ENCODE measurements at regions not wholly inside any gene's neighbourhood (a gene's known extent, or its start where the extent isn't known, plus 50 kb on each side); places are given as distances from the start of the nearest gene placed in this dataset.

DNA sequence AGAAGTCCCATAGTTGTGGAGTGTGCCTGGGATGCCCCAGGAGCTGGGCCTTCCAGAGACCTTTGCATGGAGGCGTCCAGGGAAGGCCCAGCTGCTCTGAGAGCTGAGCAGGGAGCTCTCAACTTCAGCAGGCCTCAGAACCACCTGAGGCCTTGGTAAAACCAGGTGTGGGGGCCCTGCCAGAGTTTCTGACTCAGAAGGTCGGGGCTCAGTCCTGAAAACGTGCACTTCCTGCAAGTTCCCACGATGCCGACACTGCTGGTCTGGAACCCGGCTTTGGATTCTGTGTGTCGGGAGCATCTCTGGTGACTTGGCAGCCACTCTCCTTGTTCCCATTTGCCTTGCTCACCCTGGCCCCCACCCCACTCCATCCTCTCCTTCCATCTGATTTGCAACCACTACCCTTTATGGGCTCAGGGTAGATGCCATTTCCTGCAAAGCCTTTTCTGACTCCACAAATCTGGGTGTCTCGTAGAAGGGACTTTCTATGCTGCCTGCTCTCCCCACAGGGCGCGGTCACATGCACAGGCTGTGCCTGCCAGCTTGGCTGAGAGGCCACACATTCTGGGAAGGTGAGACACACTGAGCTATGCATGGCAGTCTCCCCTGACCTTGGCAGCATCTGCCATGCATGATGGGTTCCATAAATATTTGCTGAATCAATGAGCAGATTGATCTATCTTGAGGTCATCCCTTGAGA, 244.7 kb downstream of the COL4A1 start (continued):
- TF ChIP-seq RXRA (IDR thresholded peaks at IDR 0.05; ENCODE audit: insufficient read depth, low read depth, low read length), result no peak

Measured in H1 (cell line).